CD14-positive monocyte (primary cell): ENCODE measurements at regions not wholly inside any gene's neighbourhood (a gene's known extent, or its start where the extent isn't known, plus 50 kb on each side); places are given as distances from the start of the nearest gene placed in this dataset.

Source experiments
- DNase-seq, 3 donors: peaks; one replicate each; pipeline ENCODE4 v3.0.0-alpha.2; 2011 to 2022
- H2AFZ ChIP-seq: 2 replicates; pipeline ENCODE4 v1.6.0; 2012; ENCODE audit warnings: mild to moderate bottlenecking, low read depth, low read length, inconsistent platforms; ENCODE audit not compliant: insufficient read depth, poor library complexity, severe bottlenecking
- H3K27ac ChIP-seq, 2 donors: 1 replicate in 1 of 2; 2 replicates in 1 of 2; pipeline ENCODE4 v1.5.1; 2012 to 2013; ENCODE audit warnings: low read length in 2 of 2, control low read depth in 1 of 2, inconsistent platforms in 1 of 2, low read depth in 1 of 2, mild to moderate bottlenecking in 1 of 2
- H3K27me3 ChIP-seq, 2 donors: one replicate each; pipeline versions ENCODE4 v1.6.0 to v1.6.1; 2011 to 2013; ENCODE audit warnings: low read length in 2 of 2; ENCODE audit not compliant: control insufficient read depth in 2 of 2, insufficient read depth in 2 of 2
- H3K36me3 ChIP-seq, 2 donors: replicated peaks in 1 of 2; 1 replicate in 1 of 2; 2 replicates in 1 of 2; pipeline versions ENCODE4 v1.5.1 to v1.6.1; 2012 to 2013; ENCODE audit warnings: low read length in 2 of 2, control low read depth in 1 of 2, inconsistent platforms in 1 of 2, mild to moderate bottlenecking in 1 of 2; ENCODE audit not compliant: insufficient read depth in 2 of 2, control insufficient read depth in 1 of 2
- H3K4me1 ChIP-seq, 2 donors: 1 replicate in 1 of 2; 2 replicates in 1 of 2; pipeline versions ENCODE4 v1.5.1 to v1.6.1; 2012 to 2013; ENCODE audit warnings: low read length in 2 of 2, control low read depth in 1 of 2, inconsistent platforms in 1 of 2, mild to moderate bottlenecking in 1 of 2, moderate library complexity in 1 of 2; ENCODE audit not compliant: insufficient read depth in 2 of 2, control insufficient read depth in 1 of 2
- H3K4me2 ChIP-seq: replicated peaks from 2 replicates; pipeline ENCODE3; 2012; ENCODE audit warnings: low read length, moderate library complexity, mild to moderate bottlenecking; ENCODE audit not compliant: poor library complexity, severe bottlenecking; ENCODE audit errors: extremely low read depth
- H3K4me3 ChIP-seq, 3 experiments: fragments of 200-600 bp in 1 of 3; sonication (generic) in 1 of 3; replicated peaks in 1 of 3; 1 replicate in 2 of 3; 2 replicates in 1 of 3; pipeline ENCODE4 v1.5.1; 2011 to 2013; ENCODE audit warnings: low read length in 3 of 3, mild to moderate bottlenecking in 3 of 3, control low read depth in 2 of 3, low read depth in 2 of 3, inconsistent platforms in 1 of 3, moderate library complexity in 1 of 3
- H3K79me2 ChIP-seq: 2 replicates; pipeline ENCODE4 v1.6.0; 2012; ENCODE audit warnings: mild to moderate bottlenecking, control low read depth, inconsistent platforms, low read length, moderate library complexity; ENCODE audit not compliant: insufficient read depth
- H3K9ac ChIP-seq: 2 replicates; pipeline ENCODE4 v1.6.0; 2017; ENCODE audit warnings: low read length, mild to moderate bottlenecking; ENCODE audit not compliant: insufficient read depth, poor library complexity, severe bottlenecking
- H3K9me3 ChIP-seq, 2 donors: replicated peaks in 1 of 2; 1 replicate in 1 of 2; 2 replicates in 1 of 2; pipeline versions ENCODE4 v1.5.1 to v1.6.1; 2012 to 2013; ENCODE audit warnings: low read length in 2 of 2, control low read depth in 1 of 2; ENCODE audit not compliant: control insufficient read depth in 1 of 2, insufficient read depth in 1 of 2
- H4K20me1 ChIP-seq: 2 replicates; pipeline ENCODE4 v1.6.0; 2012; ENCODE audit warnings: mild to moderate bottlenecking, low read length, control low read depth, moderate library complexity; ENCODE audit not compliant: insufficient read depth
- H3K27ac Mint-ChIP-seq, 7 donors: one replicate each; pipeline ENCODE4 v1.8.0; 2020; ENCODE audit warnings: mild to moderate bottlenecking in 7 of 7, mixed read lengths in 7 of 7, moderate library complexity in 6 of 7, inconsistent platforms in 2 of 7
- H3K27me3 Mint-ChIP-seq, 3 donors: one replicate each; pipeline ENCODE4 v1.8.0; 2021 to 2022; ENCODE audit warnings: low read depth in 3 of 3, mild to moderate bottlenecking in 3 of 3, mixed read lengths in 3 of 3, moderate library complexity in 3 of 3, inconsistent platforms in 1 of 3
- H3K36me3 Mint-ChIP-seq, 2 donors: one replicate each; pipeline ENCODE4 v1.8.0; 2020; ENCODE audit warnings: mixed read lengths in 2 of 2, inconsistent platforms in 1 of 2, mild to moderate bottlenecking in 1 of 2
- H3K4me1 Mint-ChIP-seq: one replicate; pipeline ENCODE4 v1.8.0; 2020; ENCODE audit warnings: mild to moderate bottlenecking, mixed read lengths
- H3K4me3 Mint-ChIP-seq, 2 donors: one replicate each; pipeline ENCODE4 v1.8.0; 2020; ENCODE audit warnings: mild to moderate bottlenecking in 2 of 2, mixed read lengths in 2 of 2, moderate library complexity in 1 of 2
- H3K9me3 Mint-ChIP-seq, 7 donors: one replicate each; pipeline ENCODE4 v1.8.0; 2020 to 2022; ENCODE audit warnings: mixed read lengths in 7 of 7, mild to moderate bottlenecking in 6 of 7, moderate library complexity in 6 of 7, inconsistent platforms in 2 of 7
- CTCF ChIP-seq: fragments of 200-600 bp; IDR thresholded peaks from one replicate; pipeline ENCODE4 v1.8.0; 2022; ENCODE audit warnings: antibody characterized with exemption, mild to moderate bottlenecking
- WGBS: methylation state at CpG from one replicate; pipeline ENCODE4 v1.1.5; 2013; ENCODE audit warnings: missing lambda C conversion rate; ENCODE audit not compliant: insufficient coverage; 5-methylcytosine and 5-hydroxymethylcytosine counted together
- intact Hi-C, 2 donors: fragments of 100-400 bp; cut with micrococcal nuclease; formaldehyde crosslinking; loops; one replicate each; pipeline versions ENCODE4 v1.15.0 to v1.15.1; 2023

GRCh38 chr2:175568109-175568730, 386.7 kb upstream of the ATP5MC3 start:
- 93% methylated on average over 5 of the region's 9 CpGs for WGBS
- Histone ChIP-seq H3K4me1 (no peaks in the 10 kb centered on the region), H3K9ac (no peak overlapping the region), H4K20me1 (no peaks in the 10 kb centered on the region), H3K27me3 (no peaks in the 10 kb centered on the region), H3K79me2 (no peaks in the 10 kb centered on the region), H3K27ac (no peak overlapping the region), H3K9me3 (no peaks in the 10 kb centered on the region), H3K4me2 (no peak overlapping the region), H3K36me3 (no peaks in the 10 kb centered on the region), H2AFZ (no peak overlapping the region), H3K4me3 (no peak overlapping the region)
- Mint-ChIP-seq H3K9me3 (no peaks in the 10 kb centered on the region), H3K4me3 (no peak overlapping the region), H3K4me1 (peaks cover 5% of the 10 kb centered on the region), H3K36me3 (no peaks in the 10 kb centered on the region), H3K27ac (no peak overlapping the region), H3K27me3 (no peaks in the 10 kb centered on the region)
- no peak for TF ChIP-seq CTCF
- no peak for DNase-seq
- intact Hi-C loops: no loop called here

- no peak for TF ChIP-seq CTCF
- Histone ChIP-seq H2AFZ (peak overlapping the region; percentile 66), H3K9me3 (no peaks in the 10 kb centered on the region), H3K4me2 (no peak overlapping the region), H3K4me3 (no peak overlapping the region), H4K20me1 (no peaks in the 10 kb centered on the region), H3K27me3 (no peaks in the 10 kb centered on the region), H3K36me3 (no peaks in the 10 kb centered on the region), H3K4me1 (no peaks in the 10 kb centered on the region), H3K9ac (no peak overlapping the region), H3K79me2 (no peaks in the 10 kb centered on the region), H3K27ac (no peak overlapping the region)
- Mint-ChIP-seq H3K27me3 (no peaks in the 10 kb centered on the region), H3K4me1 (peaks cover 5% of the 10 kb centered on the region), H3K27ac (peak overlapping the region in 4 of 7 donors; percentile 9 to 41 (median 30)), H3K9me3 (no peaks in the 10 kb centered on the region), H3K4me3 (peak overlapping the region; percentile 37 to 56), H3K36me3 (no peaks in the 10 kb centered on the region)
- DNase-seq: no peak
- intact Hi-C loops: no loop called here
- no CpG with 5 or more reads among the region's 4 CpGs for WGBS
Observed at GRCh38 chr2:175567435-175568061, 386.0 kb upstream of the ATP5MC3 start.
